ENCODE measurements at regions not wholly inside any gene's neighbourhood (a gene's known extent, or its start where the extent isn't known, plus 50 kb on each side); places are given as distances from the start of the nearest gene placed in this dataset.

DNA sequence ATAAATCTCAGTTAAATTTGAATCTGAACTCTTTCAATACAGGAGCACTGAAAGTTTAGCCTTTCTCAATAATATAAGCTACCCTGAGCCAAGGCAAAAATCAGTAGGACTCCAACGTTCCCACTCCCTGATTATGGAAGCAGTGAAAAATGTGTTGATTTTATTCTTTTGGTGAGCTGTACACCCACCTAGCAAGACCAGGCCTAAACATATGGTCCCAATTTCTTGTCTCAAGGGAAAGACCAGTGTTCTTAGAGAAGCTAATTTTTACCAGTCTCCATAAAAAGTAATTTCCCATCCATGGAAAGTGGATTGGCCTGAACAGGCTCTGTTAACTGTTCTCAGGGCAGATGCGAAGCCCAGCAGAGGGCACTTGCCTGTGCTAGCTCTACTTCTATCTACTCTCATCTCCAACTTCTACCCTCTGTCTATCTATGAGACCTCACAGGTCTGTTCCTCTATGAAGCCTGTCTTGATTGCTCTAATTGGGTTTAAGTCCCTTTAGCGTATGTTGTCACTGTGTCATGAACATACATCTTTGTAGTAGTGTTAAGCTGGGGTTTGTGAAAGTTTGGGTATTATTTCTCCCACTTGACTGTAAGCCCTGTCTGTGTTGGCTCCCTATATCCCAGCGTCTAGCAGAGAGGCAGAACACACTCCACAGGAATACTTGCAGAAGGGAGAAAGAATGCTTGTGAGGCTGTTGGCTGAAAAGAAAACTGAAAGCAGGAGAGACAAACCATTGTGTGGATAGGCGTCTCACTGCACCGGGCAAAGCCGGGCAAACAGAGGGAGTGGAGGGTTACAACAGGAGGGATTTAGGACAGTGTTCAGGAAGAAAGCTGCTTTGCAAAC is 167.1 kb upstream of the MAF start:
- TF ChIP-seq, protein P1, sequence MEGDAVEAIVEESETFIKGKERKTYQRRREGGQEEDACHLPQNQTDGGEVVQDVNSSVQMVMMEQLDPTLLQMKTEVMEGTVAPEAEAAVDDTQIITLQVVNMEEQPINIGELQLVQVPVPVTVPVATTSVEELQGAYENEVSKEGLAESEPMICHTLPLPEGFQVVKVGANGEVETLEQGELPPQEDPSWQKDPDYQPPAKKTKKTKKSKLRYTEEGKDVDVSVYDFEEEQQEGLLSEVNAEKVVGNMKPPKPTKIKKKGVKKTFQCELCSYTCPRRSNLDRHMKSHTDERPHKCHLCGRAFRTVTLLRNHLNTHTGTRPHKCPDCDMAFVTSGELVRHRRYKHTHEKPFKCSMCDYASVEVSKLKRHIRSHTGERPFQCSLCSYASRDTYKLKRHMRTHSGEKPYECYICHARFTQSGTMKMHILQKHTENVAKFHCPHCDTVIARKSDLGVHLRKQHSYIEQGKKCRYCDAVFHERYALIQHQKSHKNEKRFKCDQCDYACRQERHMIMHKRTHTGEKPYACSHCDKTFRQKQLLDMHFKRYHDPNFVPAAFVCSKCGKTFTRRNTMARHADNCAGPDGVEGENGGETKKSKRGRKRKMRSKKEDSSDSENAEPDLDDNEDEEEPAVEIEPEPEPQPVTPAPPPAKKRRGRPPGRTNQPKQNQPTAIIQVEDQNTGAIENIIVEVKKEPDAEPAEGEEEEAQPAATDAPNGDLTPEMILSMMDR (IDR thresholded peaks at IDR 0.05; ENCODE audit: partially characterized antibody, unreplicated experiment) = no peak
- Mint-ChIP-seq H3K4me3 (ENCODE audit: unreplicated experiment) (peak overlapping the region; percentile 13), H3K4me1 (ENCODE audit: low read depth, unreplicated experiment) (peaks cover 58% of the 10 kb centered on the region), H3K27ac (ENCODE audit: unreplicated experiment) (peak overlapping the region; percentile 80), H3K9me3 (ENCODE audit: unreplicated experiment) (peaks cover 7% of the 10 kb centered on the region), H3K36me3 (ENCODE audit: unreplicated experiment) (no peaks in the 10 kb centered on the region), H3K27me3 (ENCODE audit: unreplicated experiment) (peaks cover 4% of the 10 kb centered on the region)
- no peak for DNase-seq

DNA sequence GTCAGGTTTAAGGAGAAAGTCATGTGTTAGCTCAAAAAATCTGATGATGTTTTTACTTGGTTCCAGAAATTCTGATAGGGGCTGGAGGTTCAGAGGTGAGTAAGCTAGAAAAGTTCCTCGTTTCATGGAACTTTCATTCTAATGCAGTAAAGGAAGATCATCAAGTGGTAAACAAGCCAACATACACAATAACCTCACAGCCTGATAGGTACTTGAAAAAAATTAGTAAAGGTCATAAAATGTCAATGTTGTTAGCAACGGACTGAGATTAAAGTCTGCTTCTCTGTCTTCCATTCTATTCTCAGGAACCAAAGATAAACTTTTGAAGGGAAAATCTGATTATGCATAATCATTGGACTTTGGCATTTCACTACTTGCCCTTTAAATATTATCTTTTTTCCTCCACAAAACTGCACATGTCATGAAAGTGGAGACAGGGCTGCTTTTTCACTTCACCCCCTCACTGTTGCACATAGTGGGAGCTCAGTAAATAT is 165.4 kb upstream of the MAF start:
- H3K36me3 Mint-ChIP-seq (ENCODE audit: unreplicated experiment) = no peaks in the 10 kb centered on the region
- TF ChIP-seq, protein P1 (IDR thresholded peaks at IDR 0.05; ENCODE audit: partially characterized antibody, unreplicated experiment) = no peak
- H3K4me1 Mint-ChIP-seq (ENCODE audit: low read depth, unreplicated experiment) = peaks cover 43% of the 10 kb centered on the region
- DNase-seq = no peak
- no peak overlapping the region for H3K4me3 Mint-ChIP-seq (ENCODE audit: unreplicated experiment)
- peaks cover 4% of the 10 kb centered on the region for H3K27me3 Mint-ChIP-seq (ENCODE audit: unreplicated experiment)
- H3K9me3 Mint-ChIP-seq (ENCODE audit: unreplicated experiment) = peaks cover 5% of the 10 kb centered on the region
- H3K27ac Mint-ChIP-seq (ENCODE audit: unreplicated experiment) = no peak overlapping the region

DNA sequence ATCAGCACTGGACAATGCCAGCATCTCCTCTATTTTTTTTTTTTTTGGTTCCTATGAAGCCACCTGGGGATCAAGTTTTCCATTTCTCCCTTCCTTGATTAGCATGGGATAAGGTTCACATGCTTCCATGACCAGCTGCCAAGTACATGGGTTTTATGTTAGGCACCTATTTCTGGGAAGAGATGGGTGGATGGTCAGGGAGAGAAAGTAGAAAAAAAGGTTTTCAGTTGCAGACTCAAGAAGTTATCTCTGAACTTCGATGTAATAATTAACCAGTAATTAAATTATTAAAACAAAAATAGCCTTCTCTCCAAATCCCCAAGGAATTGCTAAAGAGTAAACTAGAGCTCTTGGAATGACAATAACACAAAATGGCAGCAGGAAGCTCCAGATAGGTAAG is 164.9 kb upstream of the MAF start:
- DNase-seq = no peak
- Mint-ChIP-seq H3K36me3 (ENCODE audit: unreplicated experiment) (no peaks in the 10 kb centered on the region), H3K27me3 (ENCODE audit: unreplicated experiment) (peaks cover 4% of the 10 kb centered on the region), H3K27ac (ENCODE audit: unreplicated experiment) (peak overlapping the region; percentile 91), H3K4me1 (ENCODE audit: low read depth, unreplicated experiment) (peaks cover 39% of the 10 kb centered on the region), H3K4me3 (ENCODE audit: unreplicated experiment) (no peak overlapping the region), H3K9me3 (ENCODE audit: unreplicated experiment) (peaks cover 2% of the 10 kb centered on the region)
- TF ChIP-seq, protein P1 (IDR thresholded peaks at IDR 0.05; ENCODE audit: partially characterized antibody, unreplicated experiment) = no peak

DNA sequence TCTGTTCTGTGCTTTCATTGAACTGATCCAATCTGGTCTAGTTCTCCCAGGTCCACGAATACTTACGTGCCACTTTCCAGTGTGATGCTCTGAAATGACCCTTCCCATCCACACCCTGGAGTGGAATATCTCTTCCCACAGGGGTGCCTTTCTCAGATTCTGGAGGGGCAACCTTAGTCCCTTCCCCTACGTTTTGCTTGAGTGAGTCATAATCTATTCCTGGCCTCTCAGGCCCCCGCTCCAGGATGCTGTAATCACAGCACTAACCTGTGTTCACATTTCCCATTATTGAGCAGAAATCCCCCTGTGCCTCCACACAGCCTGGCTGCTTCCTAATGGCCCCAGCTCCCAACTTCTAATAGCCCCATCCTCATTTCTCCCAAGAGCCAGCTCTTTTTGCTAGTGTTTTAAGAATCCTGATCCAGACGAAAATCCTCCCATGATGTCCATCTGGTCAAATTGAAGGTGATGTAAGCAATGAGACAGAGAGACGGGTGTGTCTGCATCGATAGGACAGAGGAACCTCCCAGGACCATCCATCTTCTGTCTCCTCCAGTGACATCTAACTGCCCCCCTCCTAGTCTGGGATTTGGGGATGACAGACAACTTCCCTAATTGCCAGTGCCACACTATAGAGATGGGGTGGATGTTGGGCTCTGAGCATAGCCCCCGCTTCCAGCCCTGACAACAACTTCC is 164.0 kb upstream of the MAF start:
- H3K27me3 Mint-ChIP-seq (ENCODE audit: unreplicated experiment) = peaks cover 4% of the 10 kb centered on the region
- TF ChIP-seq, protein P1 (IDR thresholded peaks at IDR 0.05; ENCODE audit: partially characterized antibody, unreplicated experiment) = no peak
- peak; percentile 38 for DNase-seq
- no peaks in the 10 kb centered on the region for H3K9me3 Mint-ChIP-seq (ENCODE audit: unreplicated experiment)
- peaks cover 33% of the 10 kb centered on the region for H3K4me1 Mint-ChIP-seq (ENCODE audit: low read depth, unreplicated experiment)
- no peaks in the 10 kb centered on the region for H3K36me3 Mint-ChIP-seq (ENCODE audit: unreplicated experiment)
- peak overlapping the region; percentile 91 for H3K27ac Mint-ChIP-seq (ENCODE audit: unreplicated experiment)
- H3K4me3 Mint-ChIP-seq (ENCODE audit: unreplicated experiment) = peak overlapping the region; percentile 48

DNA sequence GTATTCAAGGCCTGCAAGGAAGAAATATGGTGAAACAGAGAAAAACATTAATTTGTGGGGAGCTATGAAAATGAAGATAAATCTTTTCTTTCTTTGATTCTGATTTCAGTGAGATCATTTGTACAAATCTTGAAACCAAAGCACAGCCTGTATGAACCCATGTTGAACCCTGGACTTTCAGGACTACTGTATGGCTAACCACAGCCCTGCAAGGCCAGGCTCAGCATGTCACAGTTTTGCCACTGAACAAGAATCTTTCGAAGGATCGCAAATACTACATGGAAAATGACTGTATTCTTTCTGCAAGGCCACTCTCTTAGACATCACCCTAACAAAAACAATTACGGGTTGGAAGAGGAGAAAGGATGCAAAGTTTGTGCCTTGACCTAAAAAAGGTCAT is 161.7 kb upstream of the MAF start:
- peaks cover 4% of the 10 kb centered on the region for H3K27me3 Mint-ChIP-seq (ENCODE audit: unreplicated experiment)
- TF ChIP-seq, protein P1 (IDR thresholded peaks at IDR 0.05; ENCODE audit: partially characterized antibody, unreplicated experiment) = no peak

More for the DNA sequence above, 161.7 kb upstream of the MAF start:
- Mint-ChIP-seq H3K27ac (ENCODE audit: unreplicated experiment) (no peak overlapping the region), H3K36me3 (ENCODE audit: unreplicated experiment) (no peaks in the 10 kb centered on the region), H3K9me3 (ENCODE audit: unreplicated experiment) (no peaks in the 10 kb centered on the region), H3K4me3 (ENCODE audit: unreplicated experiment) (no peak overlapping the region), H3K4me1 (ENCODE audit: low read depth, unreplicated experiment) (peaks cover 11% of the 10 kb centered on the region)
- DNase-seq = no peak

All from glutamatergic neuron (in vitro differentiated cells).